ENCODE measurements at regions not wholly inside any gene's neighbourhood (a gene's known extent, or its start where the extent isn't known, plus 50 kb on each side); places are given as distances from the start of the nearest gene placed in this dataset.
"Not testable (repeated sequence)": the region's sequence is repeated elsewhere in the genome, so short reads cannot be mapped to it uniquely, and the experiment has no call there.

DNA sequence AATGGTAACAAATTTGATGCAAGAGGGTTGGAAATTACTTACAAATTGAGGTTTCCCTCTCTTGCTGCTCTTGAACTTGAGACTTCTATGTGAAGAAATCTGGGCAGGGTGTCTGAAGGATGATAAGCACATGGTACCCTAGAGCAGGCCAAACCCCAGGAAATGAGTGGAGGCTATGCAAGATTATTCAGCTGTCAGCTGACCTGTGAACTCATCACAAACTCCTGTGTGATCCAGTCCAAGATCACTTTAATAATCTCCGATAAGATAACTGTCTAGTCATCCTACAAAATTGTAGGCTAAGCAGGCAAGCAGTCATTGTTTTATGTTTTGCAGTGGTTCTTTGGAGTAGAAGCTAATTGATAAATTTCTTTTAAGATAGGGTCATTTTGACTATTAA lies 213.1 kb downstream of the BTBD3 start:
- FAIRE-seq = no peak

DNA sequence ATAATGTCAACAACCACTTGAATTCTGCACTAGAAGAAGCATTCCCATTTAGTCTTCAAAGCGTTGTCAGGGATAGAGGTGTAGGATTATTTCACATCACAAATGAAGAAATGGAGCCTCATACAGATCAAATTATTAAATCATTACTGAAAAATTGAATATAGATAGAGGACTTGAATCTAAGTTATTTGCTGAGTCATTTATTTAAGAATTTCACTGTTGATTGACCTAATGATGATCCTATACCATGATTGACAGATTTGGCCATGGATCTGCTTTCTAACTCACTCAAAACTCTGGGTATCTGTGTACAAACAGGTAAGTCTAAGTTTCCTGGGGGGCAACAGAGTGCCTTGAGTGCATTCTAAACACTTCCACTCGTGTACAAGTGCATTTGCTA lies 215.9 kb downstream of the BTBD3 start:
- no peak for FAIRE-seq

DNA sequence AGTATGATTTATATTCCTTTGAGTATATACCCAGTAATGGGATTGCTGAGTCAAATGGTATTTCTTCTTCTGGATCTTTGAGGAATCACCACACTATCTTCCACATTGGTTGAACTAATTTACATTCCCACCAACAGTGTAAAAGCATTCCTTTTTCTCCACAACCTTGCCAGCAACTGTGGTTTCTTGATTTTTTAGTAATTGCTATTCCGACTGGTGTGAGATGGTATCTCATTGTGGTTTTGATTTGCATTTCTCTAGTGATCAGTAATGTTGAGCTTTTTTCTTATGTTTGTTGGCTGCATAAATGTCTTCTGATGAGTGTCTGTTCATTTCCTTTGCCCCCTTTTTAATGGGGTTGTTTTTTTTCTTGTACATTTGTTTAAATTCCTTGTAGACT lies 228.3 kb downstream of the BTBD3 start:
- not testable (repeated sequence) for FAIRE-seq

DNA sequence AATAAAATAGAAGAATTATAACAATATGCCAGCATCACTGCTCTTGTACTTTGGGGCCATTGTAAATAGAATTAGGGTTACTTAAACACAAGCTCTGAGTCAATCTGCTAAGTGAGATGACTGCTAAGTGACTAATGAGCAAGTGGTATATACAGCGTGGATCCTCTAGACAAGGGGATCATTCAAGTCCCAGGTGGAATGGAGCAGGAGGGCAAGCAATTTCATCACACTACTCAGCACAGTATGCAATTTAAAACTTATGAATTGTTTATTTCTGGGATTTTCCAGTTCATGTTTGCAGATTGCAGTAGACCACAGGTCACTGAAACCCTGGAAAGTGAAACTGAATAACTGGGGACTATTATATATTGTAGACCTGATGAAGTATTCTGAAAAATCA lies 235.3 kb downstream of the BTBD3 start:
- FAIRE-seq = no peak

DNA sequence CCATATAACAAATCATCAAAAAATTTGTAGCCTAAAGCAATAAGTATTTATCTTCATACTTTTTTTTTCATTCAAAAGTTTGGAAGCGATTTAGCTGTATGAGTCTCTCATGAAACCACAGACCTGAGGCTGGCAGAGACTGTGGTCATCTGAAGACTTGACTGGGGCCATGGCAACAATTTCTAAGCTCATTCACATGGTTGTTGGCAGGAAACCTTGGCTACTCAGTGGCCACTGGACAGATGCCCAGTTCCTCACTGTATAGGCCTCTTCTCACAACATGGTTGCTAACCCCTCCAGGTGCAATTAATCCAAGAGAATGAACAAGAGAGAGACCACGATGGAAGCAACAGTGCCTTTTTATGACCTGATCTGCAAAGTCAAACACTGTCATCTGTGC lies 235.9 kb downstream of the BTBD3 start:
- no peak for FAIRE-seq

DNA sequence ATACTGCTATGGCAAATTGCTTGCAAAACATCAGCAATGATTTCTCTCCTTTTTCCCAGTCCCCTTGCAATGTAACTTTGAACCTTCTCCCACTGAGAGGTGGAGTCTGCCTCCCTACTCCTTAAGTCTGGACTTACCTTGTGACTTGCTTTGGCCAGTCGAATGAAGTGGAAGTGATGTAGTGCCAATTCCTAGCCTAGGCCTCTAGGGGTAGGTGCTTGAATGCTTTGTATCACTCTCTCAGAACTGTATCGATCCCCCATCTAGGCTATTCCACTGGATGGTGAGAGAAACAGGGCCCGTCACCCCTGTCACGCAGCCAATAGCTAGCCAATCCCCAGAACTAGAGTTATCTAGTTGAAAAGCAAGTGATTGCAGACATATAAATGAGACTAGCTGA lies 238.6 kb downstream of the BTBD3 start:
- no peak for FAIRE-seq

DNA sequence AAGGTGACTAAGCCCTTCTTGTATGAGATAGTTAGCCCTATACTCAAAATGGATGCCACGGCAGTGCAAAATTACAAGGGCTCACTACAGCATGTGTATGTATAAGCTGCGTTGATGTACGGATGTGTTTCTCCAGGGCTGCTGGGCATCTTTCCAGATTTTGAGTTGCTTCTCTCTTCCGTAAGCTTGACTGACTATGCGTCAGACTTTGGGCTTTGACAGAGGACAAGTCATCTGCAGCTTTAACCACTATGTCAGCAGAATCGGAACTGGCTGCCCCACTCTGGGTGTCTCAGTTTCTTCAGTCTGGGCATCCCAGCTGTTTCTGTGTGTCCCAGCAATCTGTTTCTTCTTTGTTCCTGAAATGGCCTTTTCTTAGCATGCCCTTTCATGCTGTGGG lies 241.6 kb downstream of the BTBD3 start:
- no peak for FAIRE-seq

DNA sequence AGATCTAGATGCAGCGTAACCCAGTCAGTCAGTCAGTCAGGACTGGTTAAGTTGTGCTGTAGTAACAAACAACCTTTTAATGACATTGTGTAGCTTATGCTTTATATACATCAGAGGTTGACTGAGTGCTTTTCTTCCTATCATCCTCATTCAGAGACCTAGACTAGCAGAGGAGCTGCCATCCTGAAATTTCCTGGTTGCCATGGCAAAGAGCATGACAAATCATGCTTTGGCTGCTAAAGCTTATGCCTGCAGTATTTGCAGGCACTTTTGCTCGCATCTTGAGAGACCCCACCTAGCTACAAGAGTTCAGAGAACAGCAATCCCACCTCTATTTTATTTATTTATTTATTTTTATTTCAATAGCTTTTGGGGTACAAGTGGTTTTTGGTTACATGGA lies 244.0 kb downstream of the BTBD3 start:
- FAIRE-seq = no peak

DNA sequence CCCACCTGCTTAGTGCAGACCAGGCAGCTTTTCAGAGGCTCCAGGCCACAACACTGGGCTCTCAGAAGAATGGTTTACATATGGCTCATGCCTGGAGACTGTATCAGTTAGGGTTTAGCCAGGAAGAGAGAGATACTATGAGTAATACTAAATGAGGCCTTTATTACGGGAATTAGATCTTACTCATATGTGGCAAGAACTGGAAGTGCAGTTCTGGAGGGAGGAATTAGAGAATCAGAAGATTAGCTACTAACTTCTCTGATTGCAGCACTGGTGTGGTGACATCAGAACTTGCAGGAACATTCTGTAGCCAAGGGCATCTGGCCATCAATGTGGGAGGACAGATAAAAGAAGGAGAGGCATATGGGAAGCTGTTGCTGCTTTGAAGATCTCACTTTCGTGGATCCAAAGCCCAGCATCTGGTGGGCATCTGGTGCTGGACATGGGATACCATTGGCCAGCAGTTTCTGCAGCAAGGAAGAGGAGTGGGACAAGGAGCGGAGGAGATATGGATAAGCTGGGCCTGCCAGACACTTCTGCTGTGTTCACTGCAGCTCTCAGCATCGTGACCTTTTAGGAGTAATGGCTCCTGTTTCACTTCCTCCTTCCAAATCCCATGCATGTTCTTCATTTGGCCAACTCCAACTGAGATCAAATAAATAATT lies 248.5 kb downstream of the BTBD3 start:
- no peak for FAIRE-seq

DNA sequence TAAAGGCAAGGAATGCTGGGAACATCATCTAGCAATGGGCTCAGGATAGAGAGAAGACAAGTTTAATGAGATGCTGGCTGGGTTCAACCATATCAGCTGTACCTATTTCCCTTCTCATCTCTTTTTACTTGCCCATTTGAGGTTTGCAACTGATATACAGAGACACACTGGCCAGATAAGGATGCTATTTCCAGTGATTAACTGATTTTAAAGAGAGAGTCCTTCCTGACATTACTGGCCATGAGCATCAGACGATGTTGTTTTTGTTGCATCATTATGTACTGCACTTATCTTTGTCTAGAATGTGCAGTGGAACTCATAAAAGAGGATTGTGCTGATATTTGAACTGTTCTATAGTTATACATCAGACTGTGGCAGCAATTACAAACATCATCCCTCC lies 252.7 kb downstream of the BTBD3 start:
- no peak for FAIRE-seq

DNA sequence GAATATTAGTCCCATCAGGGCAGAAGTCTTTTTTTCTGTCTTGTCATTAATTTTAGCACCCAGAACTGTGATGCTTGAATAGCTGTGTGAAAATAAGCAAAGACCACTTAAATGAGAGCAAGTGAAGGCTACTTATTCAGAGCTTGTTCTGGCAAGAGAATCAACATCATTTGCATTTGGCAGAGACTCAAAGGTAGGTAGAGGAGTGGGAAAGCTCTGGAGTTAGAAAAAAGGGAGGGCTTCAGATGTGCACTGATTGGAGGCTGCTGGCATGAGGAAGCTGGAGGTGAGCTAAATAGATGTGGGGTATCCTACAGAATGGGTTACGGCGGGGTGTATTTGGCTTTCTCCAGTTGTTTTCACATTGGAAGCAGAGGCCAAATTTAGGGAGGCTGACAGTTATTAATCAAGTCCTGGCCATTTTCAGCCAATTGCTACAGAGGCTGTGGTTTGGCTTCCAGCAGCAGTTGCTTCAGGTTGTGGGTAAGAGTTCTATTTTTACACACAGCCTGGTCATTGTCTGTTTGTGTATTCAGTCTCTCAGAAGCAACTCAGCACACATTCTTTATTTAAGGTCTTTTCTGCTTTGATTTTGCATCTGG lies 254.3 kb downstream of the BTBD3 start:
- no peak for FAIRE-seq

DNA sequence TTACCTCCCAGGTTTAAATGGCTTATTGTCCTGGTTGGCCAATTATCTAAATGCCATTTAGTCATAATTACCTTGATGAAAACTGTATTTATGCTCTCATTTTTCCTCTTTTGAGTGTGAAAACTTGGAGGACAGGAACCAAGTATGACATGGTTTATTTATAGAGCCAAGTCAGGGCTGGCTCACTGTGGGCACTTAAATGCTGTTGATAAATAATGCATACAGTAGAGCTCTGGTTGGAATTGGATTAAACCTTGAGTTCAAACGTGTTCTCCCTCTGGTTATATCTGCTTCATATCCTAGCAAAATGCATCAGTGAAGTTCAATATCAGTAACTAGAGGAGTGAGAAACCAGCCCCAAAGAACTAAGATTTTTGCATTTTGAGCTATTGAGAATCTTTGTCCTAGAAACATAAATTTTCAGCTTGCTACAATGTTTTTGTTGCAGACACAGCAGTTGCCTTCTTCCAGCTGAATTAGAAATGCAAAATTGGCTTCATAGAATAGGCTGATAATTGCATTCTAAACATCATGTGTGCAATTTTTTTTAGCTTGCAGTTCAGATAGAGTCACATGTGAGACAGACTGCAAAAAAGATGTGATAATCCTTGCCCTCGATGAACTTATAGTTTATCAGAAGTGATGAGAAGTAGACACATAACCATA lies 255.8 kb downstream of the BTBD3 start:
- no peak for FAIRE-seq

DNA sequence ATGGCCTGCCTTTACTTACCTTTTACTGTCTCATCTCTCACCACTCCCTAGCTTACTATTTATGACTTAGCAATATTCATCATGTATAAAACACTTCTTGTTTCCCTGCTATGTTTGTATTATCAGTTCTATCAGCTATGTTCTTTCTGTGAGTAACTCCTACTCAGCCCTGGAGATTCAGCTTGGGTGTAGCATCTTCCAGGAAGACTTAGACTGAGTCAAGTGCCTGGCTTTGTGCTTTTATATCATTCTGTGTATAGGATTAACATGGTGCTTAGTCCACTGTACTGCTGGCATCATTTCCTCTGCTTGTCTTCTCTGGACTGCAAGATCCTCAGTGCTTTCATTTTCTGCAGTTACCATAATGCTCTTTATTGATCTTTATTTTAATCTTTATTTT lies 257.8 kb downstream of the BTBD3 start:
- no peak for FAIRE-seq

DNA sequence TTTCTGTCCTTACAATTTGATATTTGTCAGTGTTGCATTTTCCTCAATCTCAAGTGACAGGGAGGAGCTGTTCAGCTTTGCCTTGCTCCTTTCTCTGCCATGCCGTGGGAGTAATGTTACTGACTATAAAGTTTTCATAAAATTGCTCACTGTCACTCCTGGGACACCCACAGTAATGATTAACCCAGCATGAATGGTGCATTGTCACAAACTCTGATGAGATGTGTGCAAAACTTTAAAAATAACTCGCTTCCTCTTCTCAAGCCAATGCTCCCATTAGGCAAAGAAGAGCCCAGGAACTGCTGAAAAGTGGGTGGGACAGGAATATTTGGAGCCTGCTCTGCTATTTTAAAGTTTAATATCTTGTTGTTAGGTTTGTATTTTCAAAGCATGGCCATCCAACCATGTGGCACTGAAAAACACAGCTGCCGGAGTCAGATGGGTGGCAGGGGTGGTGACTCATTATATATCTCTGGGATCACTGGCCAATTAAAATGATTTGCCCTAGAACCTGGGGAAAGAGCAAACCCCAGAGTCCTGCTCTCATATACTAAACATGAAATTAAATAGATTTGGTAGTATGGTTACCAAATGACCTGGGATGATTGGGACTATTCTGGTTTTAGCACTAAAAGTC lies 260.1 kb downstream of the BTBD3 start:
- FAIRE-seq = no peak

DNA sequence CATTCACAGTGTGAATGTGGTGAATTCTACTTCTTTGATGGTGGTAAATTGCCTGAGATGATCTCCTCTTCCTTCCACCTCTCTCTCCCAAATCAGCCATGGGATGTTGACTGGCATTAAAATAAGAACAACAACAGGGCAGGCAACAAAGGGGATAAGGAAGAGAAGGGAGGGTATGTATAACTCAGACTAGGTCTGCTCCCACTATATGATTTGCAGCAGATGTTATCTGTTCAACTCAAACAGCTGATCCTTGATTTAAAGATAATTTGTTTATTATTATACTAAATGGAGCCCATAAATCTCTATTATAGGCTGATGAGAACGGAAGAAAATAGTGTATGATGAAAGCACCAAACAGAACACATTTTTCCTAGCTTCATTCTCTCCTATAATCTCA lies 262.0 kb downstream of the BTBD3 start:
- FAIRE-seq = no peak

DNA sequence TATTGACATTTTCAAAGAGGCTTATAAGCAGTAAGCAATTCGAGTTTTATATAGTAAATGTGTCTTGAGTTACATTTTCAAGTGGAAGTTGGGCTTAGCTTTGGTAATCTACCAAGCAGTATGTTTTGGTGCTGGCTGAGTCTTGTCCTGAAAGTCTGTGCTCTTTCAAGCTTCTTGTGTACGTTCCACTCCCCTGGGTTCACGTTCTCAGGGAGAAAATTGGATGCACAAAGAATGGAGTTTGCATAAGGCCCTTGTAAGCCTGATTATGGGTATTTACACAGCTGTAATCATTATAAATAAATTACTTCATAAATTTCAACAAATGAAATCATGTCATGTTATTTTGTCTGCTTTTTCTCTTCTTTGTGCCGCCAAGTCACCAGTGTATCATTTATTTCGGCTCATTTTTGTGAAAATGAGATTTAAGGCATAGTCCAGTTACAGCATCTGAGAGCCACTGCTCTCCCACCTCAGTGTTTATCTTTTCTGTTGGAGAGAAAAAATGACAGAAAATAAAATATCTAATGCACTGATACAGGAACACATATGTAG lies 262.5 kb downstream of the BTBD3 start:
- FAIRE-seq = no peak

DNA sequence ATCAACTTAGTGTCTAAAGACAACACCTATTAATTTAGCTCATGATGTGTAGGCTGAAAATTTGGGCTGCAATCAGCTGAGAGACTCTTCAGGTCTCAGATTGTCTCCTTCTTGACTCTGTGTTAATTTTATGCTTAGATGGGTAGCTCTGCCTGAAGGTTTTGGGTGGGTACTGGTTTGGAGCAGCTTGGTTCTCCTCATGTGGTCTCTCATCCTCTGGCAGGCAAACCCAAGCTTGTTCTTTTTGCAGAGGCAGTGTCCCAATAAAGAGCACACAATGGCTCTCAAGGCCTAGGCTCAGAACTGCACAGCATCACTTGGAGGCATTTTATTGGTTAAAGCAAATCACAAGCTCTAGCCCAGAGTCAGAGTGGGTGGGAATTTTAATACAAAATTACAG lies 280.6 kb downstream of the BTBD3 start:
- no peak for FAIRE-seq

DNA sequence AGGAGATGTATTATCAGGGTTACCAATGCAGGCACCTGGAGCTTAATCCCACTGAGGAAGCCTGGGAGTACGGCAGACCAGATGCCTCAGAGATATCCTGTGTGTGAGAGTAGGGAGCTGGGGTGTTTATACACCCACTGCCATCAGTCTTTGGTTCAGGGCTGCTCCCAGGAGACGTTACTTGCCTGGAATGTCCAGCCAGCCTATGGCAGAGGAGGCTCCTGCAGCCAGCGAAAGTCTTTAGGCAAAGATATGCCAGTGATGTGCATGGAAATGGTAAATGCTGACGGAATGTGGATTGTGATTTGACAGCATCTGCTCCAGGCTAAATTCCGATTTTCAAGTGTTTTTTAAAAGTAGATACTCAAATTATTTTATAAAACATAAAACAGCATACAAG lies 282.0 kb downstream of the BTBD3 start:
- no peak for FAIRE-seq

DNA sequence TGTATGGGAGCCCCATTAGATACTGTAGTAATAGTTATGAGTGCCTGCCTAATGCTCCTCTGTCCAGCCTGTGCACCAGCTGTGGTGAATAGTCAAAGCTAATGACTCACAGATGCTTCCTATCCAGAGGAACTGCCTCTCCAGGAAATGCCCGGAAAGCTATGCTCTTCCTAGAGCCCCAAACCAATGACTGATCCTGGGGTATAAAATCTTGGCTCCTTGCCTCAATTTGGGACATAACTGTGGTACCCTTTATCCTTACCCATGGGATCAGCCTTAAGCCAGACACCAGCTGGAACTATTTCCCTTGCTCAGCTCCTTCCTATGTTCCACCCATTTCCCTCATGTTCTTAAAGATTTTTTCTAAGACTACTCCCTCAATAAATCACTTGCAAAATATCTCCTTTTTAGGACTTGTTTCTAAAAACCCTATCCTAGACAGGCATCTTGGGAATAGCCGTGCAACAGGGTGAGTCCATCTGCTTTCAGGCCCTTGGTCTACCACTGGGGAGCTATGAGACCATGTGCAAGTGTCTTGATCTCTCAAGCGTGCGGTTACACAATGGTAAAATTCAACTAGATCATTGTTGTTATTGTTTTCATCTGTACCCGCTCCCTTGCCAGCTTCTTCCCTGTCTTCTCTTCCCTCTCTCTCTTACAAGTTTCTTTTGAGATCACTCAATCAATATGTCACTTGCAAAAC lies 283.7 kb downstream of the BTBD3 start:
- no peak for FAIRE-seq

DNA sequence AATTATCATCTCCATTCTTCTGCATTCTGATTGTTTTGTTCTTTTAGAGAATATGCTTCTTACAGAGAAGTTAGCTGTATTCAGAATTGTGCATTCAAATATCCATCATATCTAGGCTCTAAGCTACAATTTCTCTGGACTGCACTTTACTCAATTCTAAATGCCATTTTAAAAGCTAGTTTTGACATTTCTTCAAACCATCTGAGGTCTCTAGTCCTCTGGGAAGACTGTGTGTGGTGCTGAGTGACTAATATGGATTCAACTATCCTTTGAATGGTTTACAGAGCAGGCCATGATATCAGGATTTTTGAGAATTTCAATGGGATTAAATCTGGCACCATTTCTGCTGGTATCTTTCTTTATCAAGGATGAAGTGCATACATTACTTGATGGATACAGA lies 285.7 kb downstream of the BTBD3 start:
- no peak for FAIRE-seq

DNA sequence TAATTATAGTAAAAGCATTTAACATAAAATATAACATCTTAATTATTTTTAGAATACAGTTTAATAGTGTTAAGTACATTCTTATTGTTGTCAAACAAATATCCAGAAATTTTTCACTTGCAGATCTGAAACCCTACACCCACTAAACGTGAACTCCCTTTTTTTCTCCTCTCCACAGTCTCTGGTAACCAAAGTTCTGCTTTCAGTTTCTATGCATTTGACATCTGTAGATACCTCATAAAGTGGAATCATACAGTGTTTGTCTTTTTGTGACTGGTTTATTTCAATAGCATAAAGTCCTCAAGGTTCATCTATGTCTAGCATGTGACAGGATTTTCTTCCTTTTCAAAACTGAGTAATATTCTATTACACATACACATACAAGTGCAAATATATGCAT lies 286.3 kb downstream of the BTBD3 start:
- no peak for FAIRE-seq

DNA sequence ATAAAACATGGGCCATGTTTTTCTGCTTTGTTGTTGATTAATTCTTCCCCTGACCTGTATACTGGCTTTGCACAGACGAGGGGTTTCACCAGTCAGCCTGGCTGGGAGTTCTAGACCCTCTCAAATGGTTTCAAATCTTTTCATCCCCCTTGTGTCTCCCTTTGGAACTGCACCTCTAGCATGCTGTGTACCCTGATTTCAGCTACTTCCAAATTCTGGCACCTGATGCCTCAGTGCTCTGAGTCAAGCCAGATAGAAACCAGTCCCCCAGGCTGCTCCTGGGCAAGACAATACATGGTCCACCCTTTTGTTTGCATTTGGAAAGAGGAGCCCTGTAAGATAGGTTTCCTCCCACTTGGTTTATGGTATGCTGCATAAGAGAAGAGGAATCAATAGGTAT lies 290.2 kb downstream of the BTBD3 start:
- no peak for FAIRE-seq

DNA sequence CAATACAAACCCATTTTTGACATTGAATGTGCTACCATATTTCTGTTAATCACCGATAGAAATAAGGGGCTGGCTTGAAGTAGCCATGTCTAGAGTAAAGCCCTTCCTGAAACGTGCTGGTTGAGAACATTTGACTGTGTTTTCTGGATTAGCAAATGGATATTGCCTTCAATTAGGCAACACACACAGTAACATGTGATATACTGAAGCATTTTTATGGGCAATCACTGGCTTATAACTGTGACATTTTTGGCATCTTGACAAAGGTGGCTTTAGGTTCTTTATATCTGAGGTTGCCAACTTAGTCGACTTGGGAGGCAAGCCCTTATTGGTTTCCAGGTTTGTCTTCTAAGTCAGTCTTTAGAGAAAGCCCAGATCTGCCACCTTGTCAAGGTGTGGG lies 292.9 kb downstream of the BTBD3 start:
- FAIRE-seq = no peak

Data from islet of Langerhans (tissue), 1 donor.